ENCODE measurements at regions not wholly inside any gene's neighbourhood (a gene's known extent, or its start where the extent isn't known, plus 50 kb on each side); places are given as distances from the start of the nearest gene placed in this dataset.

DNA sequence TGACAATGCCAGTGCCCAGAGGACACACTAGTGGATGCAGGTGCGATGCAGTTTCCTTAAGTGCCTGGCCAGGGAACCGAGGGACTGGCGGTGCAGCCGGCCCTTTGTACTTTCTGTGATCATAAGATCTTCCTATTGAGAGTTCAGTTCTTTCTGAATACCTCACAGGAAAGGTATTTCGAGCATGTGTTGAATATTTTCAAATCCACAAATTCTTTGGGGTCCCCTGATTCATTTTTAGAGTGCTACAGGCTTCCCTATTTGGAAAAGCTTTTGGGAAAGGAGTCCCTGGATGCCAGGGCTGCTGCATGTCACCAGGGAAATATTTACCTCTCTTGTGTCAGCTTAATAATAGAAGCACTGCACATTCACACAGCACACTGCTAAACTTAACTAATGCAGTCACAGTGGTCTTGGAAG is 281.5 kb downstream of the GADD45G start:
- H3K4me1 ChIP-seq (ENCODE audit: control insufficient read depth in 1 of 2, insufficient read depth in 2 of 2, low read depth in 1 of 2, low read length in 1 of 2), result peaks cover 0 to 2% of the 10 kb centered on the region in 2 experiments; a peak in 1 of 4 replicates
- no peaks in the 10 kb centered on the region for H3K9me3 ChIP-seq
- no peak overlapping the region for H3K27ac ChIP-seq (ENCODE audit: low read depth in 2 of 2, low read length in 1 of 2)
- 40% methylated on average over 5 of the region's 5 CpGs for WGBS (ENCODE audit: low lambda C conversion rate)
- H2AFZ ChIP-seq (ENCODE audit: low read depth), result no peak overlapping the region
- no peaks in the 10 kb centered on the region for H3K79me2 ChIP-seq (ENCODE audit: insufficient read depth)
- H3K36me3 ChIP-seq (replicated peaks in 1 of 2; ENCODE audit: control insufficient read depth in 1 of 2, insufficient read depth in 2 of 2, low read length in 1 of 2), result no peaks in the 10 kb centered on the region
- no peak for DNase-seq
- POLR2A ChIA-PET, result no interaction called here
- no peaks in the 10 kb centered on the region for H3K27me3 ChIP-seq (ENCODE audit: insufficient read depth)
- H3K9ac ChIP-seq, result no peak overlapping the region
- H3K4me2 ChIP-seq, result no peak overlapping the region
- no peaks in the 10 kb centered on the region for H3K9me2 ChIP-seq
- CTCF ChIA-PET, result interaction anchor here (0.6 kb wide), 1 partner anchor 138 kb away, joined by 3 read pairs; no protein-coding TSS in a partner anchor
- no peaks in the 10 kb centered on the region for H3F3A ChIP-seq (replicated peaks; ENCODE audit: insufficient read depth)
- no peaks in the 10 kb centered on the region for H4K20me1 ChIP-seq (ENCODE audit: insufficient read depth)
- H3K4me3 ChIP-seq (ENCODE audit: low read depth in 2 of 2, low read length in 1 of 2), result no peak overlapping the region
- TF ChIP-seq SIN3A (IDR thresholded peaks at IDR 0.05; ENCODE audit: borderline replicate concordance, low read depth, low read length), result no peak
- TF ChIP-seq MEF2A (IDR thresholded peaks at IDR 0.05; ENCODE audit: borderline replicate concordance, low read depth), result no peak
- TF ChIP-seq IRF3 (IDR thresholded peaks at IDR 0.05; ENCODE audit: low read depth, low read length), result no peak
- TF ChIP-seq MXI1 (IDR thresholded peaks at IDR 0.05; ENCODE audit: low read depth, low read length), result no peak
- TF ChIP-seq FOXJ3 (CRISPR knock-in tag; IDR thresholded peaks at IDR 0.05), result no peak
- no peak for TF ChIP-seq POLR2AphosphoS5 (IDR thresholded peaks at IDR 0.05; ENCODE audit: low read depth, low read length)
- TF ChIP-seq SMC3 (IDR thresholded peaks at IDR 0.05; ENCODE audit: low read depth, low read length), result no peak
- TF ChIP-seq FOXM1 (IDR thresholded peaks at IDR 0.05; ENCODE audit: low read depth), result no peak
- no peak for TF ChIP-seq NRF1 (IDR thresholded peaks at IDR 0.05; ENCODE audit: low read depth, low read length)
- TF ChIP-seq, protein P1, sequence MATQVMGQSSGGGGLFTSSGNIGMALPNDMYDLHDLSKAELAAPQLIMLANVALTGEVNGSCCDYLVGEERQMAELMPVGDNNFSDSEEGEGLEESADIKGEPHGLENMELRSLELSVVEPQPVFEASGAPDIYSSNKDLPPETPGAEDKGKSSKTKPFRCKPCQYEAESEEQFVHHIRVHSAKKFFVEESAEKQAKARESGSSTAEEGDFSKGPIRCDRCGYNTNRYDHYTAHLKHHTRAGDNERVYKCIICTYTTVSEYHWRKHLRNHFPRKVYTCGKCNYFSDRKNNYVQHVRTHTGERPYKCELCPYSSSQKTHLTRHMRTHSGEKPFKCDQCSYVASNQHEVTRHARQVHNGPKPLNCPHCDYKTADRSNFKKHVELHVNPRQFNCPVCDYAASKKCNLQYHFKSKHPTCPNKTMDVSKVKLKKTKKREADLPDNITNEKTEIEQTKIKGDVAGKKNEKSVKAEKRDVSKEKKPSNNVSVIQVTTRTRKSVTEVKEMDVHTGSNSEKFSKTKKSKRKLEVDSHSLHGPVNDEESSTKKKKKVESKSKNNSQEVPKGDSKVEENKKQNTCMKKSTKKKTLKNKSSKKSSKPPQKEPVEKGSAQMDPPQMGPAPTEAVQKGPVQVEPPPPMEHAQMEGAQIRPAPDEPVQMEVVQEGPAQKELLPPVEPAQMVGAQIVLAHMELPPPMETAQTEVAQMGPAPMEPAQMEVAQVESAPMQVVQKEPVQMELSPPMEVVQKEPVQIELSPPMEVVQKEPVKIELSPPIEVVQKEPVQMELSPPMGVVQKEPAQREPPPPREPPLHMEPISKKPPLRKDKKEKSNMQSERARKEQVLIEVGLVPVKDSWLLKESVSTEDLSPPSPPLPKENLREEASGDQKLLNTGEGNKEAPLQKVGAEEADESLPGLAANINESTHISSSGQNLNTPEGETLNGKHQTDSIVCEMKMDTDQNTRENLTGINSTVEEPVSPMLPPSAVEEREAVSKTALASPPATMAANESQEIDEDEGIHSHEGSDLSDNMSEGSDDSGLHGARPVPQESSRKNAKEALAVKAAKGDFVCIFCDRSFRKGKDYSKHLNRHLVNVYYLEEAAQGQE (IDR thresholded peaks at IDR 0.05; ENCODE audit: low read depth, low read length), result no peak
- no peak for TF ChIP-seq GABPA (IDR thresholded peaks at IDR 0.05; ENCODE audit: low read depth)
- no peak for TF ChIP-seq RAD21 (IDR thresholded peaks at IDR 0.05; ENCODE audit: low read length)
- TF ChIP-seq FOSL2 (IDR thresholded peaks at IDR 0.05; ENCODE audit: borderline replicate concordance, low read depth), result no peak
- no peak for TF ChIP-seq EP300 (IDR thresholded peaks at IDR 0.05; ENCODE audit: borderline replicate concordance in 1 of 2, low read depth in 1 of 2, low read length in 1 of 2)
- no peak for TF ChIP-seq RXRA (IDR thresholded peaks at IDR 0.05; ENCODE audit: borderline replicate concordance, low read depth)
- no peak for TF ChIP-seq YY1 (IDR thresholded peaks at IDR 0.05; ENCODE audit: low read depth)

Measured in SK-N-SH (cell line).